ENCODE measurements at regions not wholly inside any gene's neighbourhood (a gene's known extent, or its start where the extent isn't known, plus 50 kb on each side); places are given as distances from the start of the nearest gene placed in this dataset.
"Not testable (repeated sequence)": the region's sequence is repeated elsewhere in the genome, so short reads cannot be mapped to it uniquely, and the experiment has no call there.

GRCh38 chr10:34013235-34013634 lies 678.8 kb upstream of the NRP1 start:
- H3K4me1 ChIP-seq = no peaks in the 10 kb centered on the region
- no peak for DNase-seq

GRCh38 chr10:34010891-34011290 lies 676.4 kb upstream of the NRP1 start:
- no peak for DNase-seq
- no peaks in the 10 kb centered on the region for H3K4me1 ChIP-seq
- no peak for ATAC-seq
- no peak overlapping the region for H3K4me3 ChIP-seq
- intact Hi-C loops (cut with DNase I) = no loop called here
- H3K9me3 ChIP-seq = no peaks in the 10 kb centered on the region
- 87 to 90% methylated on average over 2 of the region's 2 CpGs for WGBS, 2 donors
- no peak for TF ChIP-seq CTCF (IDR thresholded peaks at IDR 0.05)
- H3K27ac ChIP-seq = no peak overlapping the region
- no peaks in the 10 kb centered on the region for H3K27me3 ChIP-seq
- H3K36me3 ChIP-seq = no peaks in the 10 kb centered on the region

More at GRCh38 chr10:34013235-34013634, 678.8 kb upstream of the NRP1 start:
- ATAC-seq = no peak
- Histone ChIP-seq H3K27me3 (no peaks in the 10 kb centered on the region), H3K4me3 (no peak overlapping the region), H3K9me3 (no peaks in the 10 kb centered on the region), H3K27ac (no peak overlapping the region), H3K36me3 (no peaks in the 10 kb centered on the region)
- 96 to 97% methylated on average over 2 of the region's 2 CpGs for WGBS, 2 donors
- intact Hi-C loops (cut with DNase I) = no loop called here
- no peak for TF ChIP-seq CTCF (IDR thresholded peaks at IDR 0.05)

GRCh38 chr10:34010228-34010627 lies 675.8 kb upstream of the NRP1 start:
- H3K4me1 ChIP-seq; H3K36me3 ChIP-seq; DNase-seq; H3K27me3 ChIP-seq; H3K9me3 ChIP-seq; intact Hi-C loops (cut with DNase I); ATAC-seq; H3K27ac ChIP-seq; H3K4me3 ChIP-seq: not testable (repeated sequence)
- 93 to 100% methylated on average over 1 of the region's 1 CpG for WGBS, 2 donors

- intact Hi-C loops (cut with DNase I) = no loop called here
- Histone ChIP-seq H3K27ac (no peak overlapping the region), H3K4me1 (no peaks in the 10 kb centered on the region), H3K36me3 (no peaks in the 10 kb centered on the region), H3K27me3 (no peaks in the 10 kb centered on the region), H3K9me3 (no peaks in the 10 kb centered on the region), H3K4me3 (no peak overlapping the region)
- 95 to 98% methylated on average over 1 of the region's 1 CpG for WGBS, 2 donors
- ATAC-seq (no peak), DNase-seq (no peak)
- no peak for TF ChIP-seq CTCF (IDR thresholded peaks at IDR 0.05)
Measured at GRCh38 chr10:34008656-34009055, 674.2 kb upstream of the NRP1 start.

- intact Hi-C loops (cut with DNase I) = no loop called here
- no peaks in the 10 kb centered on the region for H3K36me3 ChIP-seq
- TF ChIP-seq CTCF (IDR thresholded peaks at IDR 0.05) = no peak
- ATAC-seq = no peak
- H3K4me3 ChIP-seq = no peak overlapping the region
- H3K4me1 ChIP-seq = no peaks in the 10 kb centered on the region
- WGBS, 2 donors = 86 to 87% methylated on average over 5 of the region's 5 CpGs
- no peak for DNase-seq
- H3K27ac ChIP-seq = no peak overlapping the region
- no peaks in the 10 kb centered on the region for H3K9me3 ChIP-seq
- no peaks in the 10 kb centered on the region for H3K27me3 ChIP-seq
Measured at GRCh38 chr10:34006471-34006870, 672.0 kb upstream of the NRP1 start.
